HepG2 (cell line): ENCODE measurements at regions not wholly inside any gene's neighbourhood (a gene's known extent, or its start where the extent isn't known, plus 50 kb on each side); places are given as distances from the start of the nearest gene placed in this dataset.

Experiments
- CHD2 ChIP-seq: IDR thresholded peaks from 2 replicates; pipeline ENCODE4 v1.6.1; 2011; ENCODE audit warnings: low read depth, low read length, improper control_type of control experiment
- HNF4G ChIP-seq, 2 experiments: sonication (generic) in 1 of 2; formaldehyde crosslinking in 1 of 2; IDR thresholded peaks; 2 replicates each; pipeline versions ENCODE4 v1.4.0 to v1.6.1; 2011 to 2020; ENCODE audit warnings: borderline replicate concordance in 2 of 2, low read depth in 2 of 2, mild to moderate bottlenecking in 2 of 2, low read length in 1 of 2, missing genetic modification reagents in 1 of 2, moderate library complexity in 1 of 2
- POLR2A ChIP-seq, 2 experiments: IDR thresholded peaks; 2 replicates each; pipeline ENCODE4 v1.6.1; 2011; ENCODE audit warnings: low read depth in 2 of 2, low read length in 2 of 2, mild to moderate bottlenecking in 1 of 2, moderate library complexity in 1 of 2; ENCODE audit not compliant: insufficient read depth in 1 of 2
- SMC3 ChIP-seq: IDR thresholded peaks from 2 replicates; pipeline ENCODE4 v1.6.1; 2011; ENCODE audit warnings: low read length, improper control_type of control experiment
- SOX5 ChIP-seq: IDR thresholded peaks from 2 replicates; pipeline ENCODE4 v1.6.1; 2016; ENCODE audit warnings: borderline replicate concordance
- TAF1 ChIP-seq: sonication (generic); formaldehyde crosslinking; IDR thresholded peaks from 2 replicates; pipeline ENCODE4 v1.4.0; 2020; ENCODE audit warnings: missing genetic modification reagents
- YY1 ChIP-seq: IDR thresholded peaks from 2 replicates; pipeline ENCODE4 v1.6.1; 2011; ENCODE audit warnings: low read length, low read depth, moderate library complexity, mild to moderate bottlenecking; ENCODE audit not compliant: insufficient read depth, insufficient replicate concordance
- ZBTB3 ChIP-seq: sonication (generic); formaldehyde crosslinking; IDR thresholded peaks from 2 replicates; pipeline ENCODE4 v1.4.0; 2020; ENCODE audit warnings: low read depth, mild to moderate bottlenecking, moderate library complexity, missing genetic modification reagents, borderline replicate concordance
- ZNF335 ChIP-seq: sonication (generic); formaldehyde crosslinking; IDR thresholded peaks from 2 replicates; pipeline ENCODE4 v1.4.0; 2020; ENCODE audit warnings: missing genetic modification reagents
- ZNF576 ChIP-seq: sonication (generic); formaldehyde crosslinking; IDR thresholded peaks from 2 replicates; pipeline ENCODE4 v1.4.0; 2020; ENCODE audit warnings: mild to moderate bottlenecking, missing genetic modification reagents
- ZZZ3 ChIP-seq: sonication (generic); formaldehyde crosslinking; IDR thresholded peaks from 2 replicates; pipeline ENCODE4 v1.4.0; 2020; ENCODE audit warnings: missing genetic modification reagents, mild to moderate bottlenecking, borderline replicate concordance

GRCh38 chr12:115213118-115213517, 529.1 kb upstream of the TBX3 start:
- TF ChIP-seq ZNF576 (CRISPR knock-in tag) (no peak), POLR2A (IDR thresholded peaks at IDR 0.05; ENCODE audit: insufficient read depth in 1 of 2, low read depth in 2 of 2, low read length in 2 of 2) (no peak), ZBTB3 (CRISPR knock-in tag) (no peak), ZNF335 (CRISPR knock-in tag) (no peak), TAF1 (no peak), SOX5 (no peak), HNF4G (IDR thresholded peaks at IDR 0.05; ENCODE audit: borderline replicate concordance, low read depth, low read length) (no peak), HNF4G (CRISPR knock-in tag; IDR thresholded peaks at IDR 0.05; ENCODE audit: borderline replicate concordance, low read depth) (no peak), CHD2 (no peak), SMC3 (no peak), YY1 (no peak), ZZZ3 (no peak)
